Tibial artery (tissue), 4 donors: ENCODE measurements at regions not wholly inside any gene's neighbourhood (a gene's known extent, or its start where the extent isn't known, plus 50 kb on each side); places are given as distances from the start of the nearest gene placed in this dataset.

ENCODE experiments used
- DNase-seq, 2 donors: peaks; one replicate each; pipeline ENCODE4 v3.0.0-alpha.2; 2019
- H3K27ac ChIP-seq, 2 donors: fragments of 200-600 bp; sonication (generic) in 1 of 2; 1 replicate in 1 of 2; 2 replicates in 1 of 2; pipeline ENCODE4 v1.5.1; 2018 to 2019; ENCODE audit warnings: mild to moderate bottlenecking in 1 of 2
- H3K27me3 ChIP-seq, 2 donors: fragments of 200-600 bp; sonication (generic) in 1 of 2; one replicate each; pipeline versions ENCODE4 v1.5.1 to v1.6.0; 2016 to 2019
- H3K36me3 ChIP-seq, 3 donors: fragments of 200-600 bp; sonication (generic) in 2 of 3; one replicate each; pipeline ENCODE4 v1.5.1; 2016 to 2019; ENCODE audit warnings: mild to moderate bottlenecking in 2 of 3
- H3K4me1 ChIP-seq, 4 donors: fragments of 200-600 bp; sonication (generic) in 2 of 4; 1 replicate in 3 of 4; 2 replicates in 1 of 4; pipeline ENCODE4 v1.5.1; 2016 to 2019
- H3K4me3 ChIP-seq, 2 donors: fragments of 200-600 bp; sonication (generic) in 1 of 2; 1 replicate in 1 of 2; 2 replicates in 1 of 2; pipeline ENCODE4 v1.5.1; 2018 to 2019; ENCODE audit warnings: mild to moderate bottlenecking in 2 of 2
- H3K9me3 ChIP-seq, 3 donors: fragments of 200-600 bp; sonication (generic) in 1 of 3; one replicate each; pipeline ENCODE4 v1.5.1; 2016 to 2019
- CTCF ChIP-seq, 2 experiments: fragments of 200-600 bp in 1 of 2; fragments of 450-650 bp in 1 of 2; IDR thresholded peaks; one replicate each; pipeline ENCODE4 v1.5.1; 2017 to 2019; ENCODE audit warnings: antibody characterized with exemption in 2 of 2, mild to moderate bottlenecking in 1 of 2, moderate library complexity in 1 of 2
- intact Hi-C: fragments of 100-400 bp; cut with DNase I; formaldehyde crosslinking; loops from one replicate; pipeline ENCODE4 v1.15.0; 2023; ENCODE audit warnings: low total_unique reads

- TF ChIP-seq CTCF (IDR thresholded peaks at IDR 0.05): no peak
- no peaks in the 10 kb centered on the region for H3K27me3 ChIP-seq
- H3K4me1 ChIP-seq: no peaks in the 10 kb centered on the region
- H3K36me3 ChIP-seq: no peaks in the 10 kb centered on the region
- no peak for DNase-seq
- intact Hi-C loops: no loop called here
- no peaks in the 10 kb centered on the region for H3K9me3 ChIP-seq
- no peak overlapping the region for H3K27ac ChIP-seq
- no peak overlapping the region for H3K4me3 ChIP-seq
Observed at GRCh38 chr17:15112846-15113617, 152.1 kb downstream of the PMP22 start.

- no peaks in the 10 kb centered on the region for H3K9me3 ChIP-seq
- intact Hi-C loops: no loop called here
- no peaks in the 10 kb centered on the region for H3K36me3 ChIP-seq
- no peak for TF ChIP-seq CTCF (IDR thresholded peaks at IDR 0.05)
- no peaks in the 10 kb centered on the region for H3K4me1 ChIP-seq
- H3K4me3 ChIP-seq: no peak overlapping the region
- no peak for DNase-seq
- peaks cover 0 to 2% of the 10 kb centered on the region in 2 donors for H3K27me3 ChIP-seq
- no peak overlapping the region for H3K27ac ChIP-seq
Observed at GRCh38 chr17:15109608-15110007, 155.5 kb downstream of the PMP22 start.

- Histone ChIP-seq H3K36me3 (no peaks in the 10 kb centered on the region), H3K27me3 (peaks cover 0 to 2% of the 10 kb centered on the region in 2 donors), H3K27ac (no peak overlapping the region), H3K4me3 (no peak overlapping the region), H3K4me1 (no peaks in the 10 kb centered on the region), H3K9me3 (no peaks in the 10 kb centered on the region)
- intact Hi-C loops: no loop called here
- no peak for TF ChIP-seq CTCF (IDR thresholded peaks at IDR 0.05)
- DNase-seq: no peak
Observed at GRCh38 chr17:15108992-15109391, 156.1 kb downstream of the PMP22 start.

GRCh38 chr17:15106540-15106939 lies 158.6 kb downstream of the PMP22 start:
- Histone ChIP-seq H3K27ac (no peak overlapping the region), H3K4me1 (no peaks in the 10 kb centered on the region)

GRCh38 chr17:15103785-15104184 lies 161.3 kb downstream of the PMP22 start:
- no peak overlapping the region for H3K4me3 ChIP-seq
- TF ChIP-seq CTCF (IDR thresholded peaks at IDR 0.05): no peak

More at GRCh38 chr17:15106540-15106939, 158.6 kb downstream of the PMP22 start:
- Histone ChIP-seq H3K36me3 (no peaks in the 10 kb centered on the region), H3K27me3 (peaks cover 0 to 2% of the 10 kb centered on the region in 2 donors), H3K4me3 (no peak overlapping the region), H3K9me3 (no peaks in the 10 kb centered on the region)
- intact Hi-C loops: no loop called here
- TF ChIP-seq CTCF (IDR thresholded peaks at IDR 0.05): no peak
- no peak for DNase-seq

More at GRCh38 chr17:15103785-15104184, 161.3 kb downstream of the PMP22 start:
- Histone ChIP-seq H3K27me3 (peaks cover 0 to 2% of the 10 kb centered on the region in 2 donors), H3K9me3 (no peaks in the 10 kb centered on the region), H3K36me3 (no peaks in the 10 kb centered on the region), H3K27ac (no peak overlapping the region), H3K4me1 (no peaks in the 10 kb centered on the region)
- DNase-seq: no peak
- intact Hi-C loops: no loop called here
